Gastroesophageal sphincter (tissue), 4 donors: ENCODE measurements at regions not wholly inside any gene's neighbourhood (a gene's known extent, or its start where the extent isn't known, plus 50 kb on each side); places are given as distances from the start of the nearest gene placed in this dataset.
"Not testable (repeated sequence)": the region's sequence is repeated elsewhere in the genome, so short reads cannot be mapped to it uniquely, and the experiment has no call there.

Experiments used
- ATAC-seq: fragments of 150-250 bp; one replicate; pipeline ENCODE4 v1.9.1; 2016; ENCODE audit warnings: mild to moderate bottlenecking, moderate library complexity
- H3K27ac ChIP-seq, 4 donors: fragments of 200-600 bp; sonication (generic) in 3 of 4; 1 replicate in 3 of 4; 2 replicates in 1 of 4; pipeline ENCODE4 v1.5.1; 2016 to 2019
- H3K27me3 ChIP-seq: fragments of 200-600 bp; sonication (generic); one replicate; pipeline ENCODE4 v1.5.1; 2019
- H3K36me3 ChIP-seq, 2 donors: fragments of 200-600 bp; sonication (generic); one replicate each; pipeline ENCODE4 v1.5.1; 2019; ENCODE audit warnings: control low read depth in 1 of 2
- H3K4me1 ChIP-seq, 3 donors: fragments of 200-600 bp; sonication (generic); 1 replicate in 2 of 3; 2 replicates in 1 of 3; pipeline ENCODE4 v1.5.1; 2016 to 2019; ENCODE audit warnings: control low read depth in 2 of 3
- H3K4me3 ChIP-seq, 2 donors: fragments of 200-600 bp; sonication (generic); one replicate each; pipeline ENCODE4 v1.5.1; 2019; ENCODE audit warnings: mild to moderate bottlenecking in 1 of 2, moderate library complexity in 1 of 2
- H3K9me3 ChIP-seq, 3 donors: fragments of 200-600 bp; sonication (generic); one replicate each; pipeline ENCODE4 v1.5.1; 2017 to 2019; ENCODE audit warnings: control low read depth in 2 of 3
- CTCF ChIP-seq, 4 experiments: fragments of 200-600 bp in 2 of 4; fragments of 450-650 bp in 2 of 4; sonication (generic) in 1 of 4; IDR thresholded peaks; one replicate each; pipeline ENCODE4 v1.5.1; 2017 to 2019; ENCODE audit warnings: antibody characterized with exemption in 4 of 4, mild to moderate bottlenecking in 2 of 4, moderate library complexity in 2 of 4
- EP300 ChIP-seq: sonication (generic); formaldehyde crosslinking; IDR thresholded peaks from one replicate; pipeline ENCODE4 v1.6.1; 2017; ENCODE audit warnings: antibody characterized with exemption, mild to moderate bottlenecking
- POLR2A ChIP-seq, 2 donors: fragments of 450-650 bp; IDR thresholded peaks; one replicate each; pipeline ENCODE4 v1.6.1; 2017; ENCODE audit warnings: antibody characterized with exemption in 2 of 2, mild to moderate bottlenecking in 2 of 2, moderate library complexity in 1 of 2
- POLR2AphosphoS5 ChIP-seq: sonication (generic); formaldehyde crosslinking; IDR thresholded peaks from one replicate; pipeline ENCODE4 v1.6.1; 2017; ENCODE audit warnings: antibody characterized with exemption
- WGBS, 2 donors: methylation state at CpG; one replicate each; pipeline ENCODE4 v1.1.5; 2018; ENCODE audit warnings: low coverage in 1 of 2; 5-methylcytosine and 5-hydroxymethylcytosine counted together

- H3K4me3 ChIP-seq: peak overlapping the region; percentile 23 to 63
- H3K4me1 ChIP-seq: peaks cover 0 to 22% (median 12%) of the 10 kb centered on the region in 3 donors
- WGBS, 2 donors: 19 to 40% methylated on average over 6 to 13 of the region's 42 CpGs
- TF ChIP-seq POLR2AphosphoS5 (no peak), POLR2A (IDR thresholded peaks at IDR 0.05) (no peak), EP300 (no peak), CTCF (IDR thresholded peaks at IDR 0.05) (no peak)
- peak; percentile 88 for ATAC-seq
- H3K36me3 ChIP-seq: no peaks in the 10 kb centered on the region
- peaks cover 45% of the 10 kb centered on the region for H3K27me3 ChIP-seq
- no peaks in the 10 kb centered on the region for H3K9me3 ChIP-seq
- no peak overlapping the region for H3K27ac ChIP-seq
These were observed 83.2 kb upstream of the HMGA2 start for GRCh38 chr12:65740873-65741600.

- peak; percentile 34 for ATAC-seq
- no peaks in the 10 kb centered on the region for H3K36me3 ChIP-seq
- H3K9me3 ChIP-seq: no peaks in the 10 kb centered on the region
- 0% methylated on average over 4 to 11 of the region's 35 CpGs for WGBS, 2 donors
- peak overlapping the region in 1 of 4 donors; percentile 3 for H3K27ac ChIP-seq
- H3K27me3 ChIP-seq: peaks cover 46% of the 10 kb centered on the region
- TF ChIP-seq POLR2A (IDR thresholded peaks at IDR 0.05) (no peak), CTCF (IDR thresholded peaks at IDR 0.05) (no peak), POLR2AphosphoS5 (no peak), EP300 (no peak)
- peak overlapping the region; percentile 23 to 63 for H3K4me3 ChIP-seq
- peaks cover 0 to 22% (median 12%) of the 10 kb centered on the region in 3 donors for H3K4me1 ChIP-seq
These were observed 82.6 kb upstream of the HMGA2 start for GRCh38 chr12:65741656-65742017.

- H3K27ac ChIP-seq: peak overlapping the region in 1 of 4 donors; percentile 3
- no peaks in the 10 kb centered on the region for H3K9me3 ChIP-seq
- 6 to 17% methylated on average over 7 to 26 of the region's 87 CpGs for WGBS, 2 donors
- peak; percentile 30 for ATAC-seq
- H3K36me3 ChIP-seq: no peaks in the 10 kb centered on the region
- peaks cover 46% of the 10 kb centered on the region for H3K27me3 ChIP-seq
- peak overlapping the region; percentile 23 to 63 for H3K4me3 ChIP-seq
- peaks cover 0 to 22% (median 12%) of the 10 kb centered on the region in 3 donors for H3K4me1 ChIP-seq
- TF ChIP-seq CTCF (IDR thresholded peaks at IDR 0.05) (no peak), POLR2A (IDR thresholded peaks at IDR 0.05) (no peak), EP300 (no peak), POLR2AphosphoS5 (no peak)
These were observed 82.0 kb upstream of the HMGA2 start for GRCh38 chr12:65742018-65743010.

- not testable (repeated sequence) for H3K36me3 ChIP-seq, H3K27ac ChIP-seq, ATAC-seq, H3K9me3 ChIP-seq, H3K4me3 ChIP-seq
- no CpG with 5 or more reads among the region's 30 CpGs for WGBS, 2 donors
- H3K4me1 ChIP-seq: peaks cover 0 to 22% (median 12%) of the 10 kb centered on the region in 3 donors
- peaks cover 59% of the 10 kb centered on the region for H3K27me3 ChIP-seq
These were observed 79.9 kb upstream of the HMGA2 start for GRCh38 chr12:65744236-65744840.

- Histone ChIP-seq H3K27me3 (peaks cover 63% of the 10 kb centered on the region), H3K4me3 (no peak overlapping the region), H3K27ac (no peak overlapping the region), H3K4me1 (peaks cover 0 to 6% (median 4%) of the 10 kb centered on the region in 3 donors), H3K9me3 (no peaks in the 10 kb centered on the region), H3K36me3 (no peaks in the 10 kb centered on the region)
- TF ChIP-seq POLR2AphosphoS5 (no peak), CTCF (IDR thresholded peaks at IDR 0.05) (no peak), POLR2A (IDR thresholded peaks at IDR 0.05) (no peak), EP300 (no peak)
- no peak for ATAC-seq
- 60 to 67% methylated on average over 1 to 3 of the region's 3 CpGs for WGBS, 2 donors
These were observed 76.9 kb upstream of the HMGA2 start for GRCh38 chr12:65747338-65747737.
